Bronchial epithelial cell (primary cell): ENCODE measurements at regions not wholly inside any gene's neighbourhood (a gene's known extent, or its start where the extent isn't known, plus 50 kb on each side); places are given as distances from the start of the nearest gene placed in this dataset.

Experiments used
- DNase-seq: peaks from one replicate; pipeline ENCODE4 v3.0.0-alpha.2; 2010; ENCODE audit warnings: low read depth
- FAIRE-seq: peaks from 2 replicates; lab custom pipeline; 2011; peaks lifted over from hg19 to GRCh38; lab: Jason Lieb, UNC
- H3K27me3 ChIP-seq: 2 replicates; pipeline ENCODE4 v1.5.1; 2011; ENCODE audit warnings: low read length; ENCODE audit not compliant: control insufficient read depth, insufficient read depth
- H3K36me3 ChIP-seq: 2 replicates; pipeline ENCODE4 v1.5.1; 2011; ENCODE audit warnings: low read length; ENCODE audit not compliant: control insufficient read depth, insufficient read depth
- H3K4me3 ChIP-seq: 2 replicates; pipeline ENCODE4 v1.5.1; 2011; ENCODE audit warnings: mild to moderate bottlenecking, low read depth, low read length, control low read depth
- TF ChIP-seq, protein P1 (sequence below): IDR thresholded peaks from 2 replicates; pipeline ENCODE4 v1.5.1; 2011; ENCODE audit warnings: mild to moderate bottlenecking, moderate library complexity, low read length, control low read depth, inconsistent platforms; ENCODE audit not compliant: insufficient read depth, severe bottlenecking

DNA sequence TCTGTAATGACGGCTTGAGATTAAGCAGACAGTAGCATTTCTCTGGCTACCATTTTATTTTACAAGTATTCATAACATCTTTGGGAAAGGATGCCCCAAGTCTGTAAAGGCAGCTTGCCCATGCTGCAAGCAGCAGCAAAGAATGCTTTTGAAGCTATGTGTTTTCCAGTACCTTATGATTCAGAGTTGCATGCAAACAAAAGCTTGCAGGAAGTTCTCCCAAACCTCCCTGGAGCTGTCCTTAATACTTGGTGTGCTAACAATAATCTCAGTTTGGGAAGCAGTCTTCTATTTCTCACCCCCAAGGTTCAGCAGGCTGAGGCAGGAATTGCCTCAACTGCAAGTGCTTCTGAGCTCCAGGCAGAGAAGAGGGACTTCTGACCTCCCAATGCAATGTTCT lies 60.8 kb downstream of the CCNA1 start:
- H3K4me3 ChIP-seq = no peak overlapping the region

DNA sequence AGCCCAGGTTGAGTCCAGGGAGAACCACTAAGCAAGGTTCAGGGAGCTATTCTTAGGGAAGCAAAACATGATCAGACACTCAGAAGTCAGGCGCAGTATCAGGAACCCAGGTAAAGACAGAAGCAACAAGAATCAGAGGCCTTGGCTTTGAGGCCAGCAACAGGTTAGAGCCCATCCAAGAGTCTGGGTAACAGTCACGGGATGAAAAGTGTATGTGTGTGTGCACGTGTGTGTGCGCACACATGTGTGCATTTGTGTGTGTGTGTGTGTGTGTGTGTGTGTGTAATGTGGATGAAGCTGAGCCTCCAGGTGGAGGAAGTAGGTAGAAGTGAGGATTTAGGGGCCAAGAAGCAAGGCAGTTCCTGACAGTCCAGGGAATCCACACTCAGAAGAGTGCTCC lies 63.1 kb downstream of the CCNA1 start:
- Histone ChIP-seq H3K36me3 (no peaks in the 10 kb centered on the region), H3K4me3 (no peak overlapping the region), H3K27me3 (peaks cover 3% of the 10 kb centered on the region)
- TF ChIP-seq, protein P1, sequence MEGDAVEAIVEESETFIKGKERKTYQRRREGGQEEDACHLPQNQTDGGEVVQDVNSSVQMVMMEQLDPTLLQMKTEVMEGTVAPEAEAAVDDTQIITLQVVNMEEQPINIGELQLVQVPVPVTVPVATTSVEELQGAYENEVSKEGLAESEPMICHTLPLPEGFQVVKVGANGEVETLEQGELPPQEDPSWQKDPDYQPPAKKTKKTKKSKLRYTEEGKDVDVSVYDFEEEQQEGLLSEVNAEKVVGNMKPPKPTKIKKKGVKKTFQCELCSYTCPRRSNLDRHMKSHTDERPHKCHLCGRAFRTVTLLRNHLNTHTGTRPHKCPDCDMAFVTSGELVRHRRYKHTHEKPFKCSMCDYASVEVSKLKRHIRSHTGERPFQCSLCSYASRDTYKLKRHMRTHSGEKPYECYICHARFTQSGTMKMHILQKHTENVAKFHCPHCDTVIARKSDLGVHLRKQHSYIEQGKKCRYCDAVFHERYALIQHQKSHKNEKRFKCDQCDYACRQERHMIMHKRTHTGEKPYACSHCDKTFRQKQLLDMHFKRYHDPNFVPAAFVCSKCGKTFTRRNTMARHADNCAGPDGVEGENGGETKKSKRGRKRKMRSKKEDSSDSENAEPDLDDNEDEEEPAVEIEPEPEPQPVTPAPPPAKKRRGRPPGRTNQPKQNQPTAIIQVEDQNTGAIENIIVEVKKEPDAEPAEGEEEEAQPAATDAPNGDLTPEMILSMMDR = no peak
- DNase-seq (no peak), FAIRE-seq (peak; percentile 32)

More for the DNA sequence above, 60.8 kb downstream of the CCNA1 start:
- H3K27me3 ChIP-seq = peaks cover 3% of the 10 kb centered on the region
- H3K36me3 ChIP-seq = no peaks in the 10 kb centered on the region
- FAIRE-seq (no peak), DNase-seq (peak; percentile 43)
- TF ChIP-seq, protein P1 = no peak

DNA sequence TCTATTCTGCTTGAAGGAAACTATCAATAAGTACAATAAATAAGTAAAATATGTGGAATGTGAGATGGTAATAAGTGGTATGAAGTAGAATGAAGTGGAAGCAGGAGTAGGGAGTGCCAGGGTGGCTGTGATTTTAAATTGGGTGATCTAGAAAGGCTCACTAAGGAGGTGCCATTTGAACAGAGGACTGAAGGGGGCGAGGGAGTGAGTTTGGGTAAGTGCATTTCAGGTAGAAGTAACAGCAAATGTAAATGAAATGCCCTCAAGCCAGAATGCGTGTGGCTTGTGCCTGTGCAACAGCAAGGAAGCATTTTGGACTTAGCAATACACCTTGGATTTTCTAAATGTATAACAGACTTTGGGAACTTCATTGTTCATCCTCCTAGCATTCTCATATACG lies 77.1 kb downstream of the CCNA1 start:
- TF ChIP-seq, protein P1 = peak; percentile 18

DNA sequence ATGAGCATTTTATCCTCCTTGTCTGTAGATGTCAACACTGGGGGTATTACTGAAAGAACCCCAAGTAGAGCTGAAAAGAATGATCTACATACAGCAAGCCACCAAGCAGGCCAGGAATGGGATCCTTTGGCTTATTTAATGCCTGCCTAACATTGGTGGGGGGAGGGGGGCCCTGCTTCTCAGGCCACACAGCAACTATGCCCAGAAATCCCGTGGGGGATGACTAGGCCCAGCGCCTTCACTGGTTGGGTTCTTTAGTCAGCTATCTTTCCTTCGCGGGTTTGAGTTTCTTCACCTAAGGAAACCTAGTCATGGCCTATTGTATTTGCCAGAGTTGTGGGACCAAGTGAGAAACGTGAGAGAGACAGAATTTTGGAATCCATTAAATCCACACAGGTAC lies 80.5 kb downstream of the CCNA1 start:
- TF ChIP-seq, protein P1 = no peak
- Histone ChIP-seq H3K4me3 (no peak overlapping the region), H3K27me3 (no peaks in the 10 kb centered on the region), H3K36me3 (no peaks in the 10 kb centered on the region)
- no peak for DNase-seq
- FAIRE-seq = no peak

More for the DNA sequence above, 77.1 kb downstream of the CCNA1 start:
- H3K36me3 ChIP-seq = no peaks in the 10 kb centered on the region
- DNase-seq (no peak), FAIRE-seq (no peak)
- H3K27me3 ChIP-seq = no peaks in the 10 kb centered on the region
- no peak overlapping the region for H3K4me3 ChIP-seq

DNA sequence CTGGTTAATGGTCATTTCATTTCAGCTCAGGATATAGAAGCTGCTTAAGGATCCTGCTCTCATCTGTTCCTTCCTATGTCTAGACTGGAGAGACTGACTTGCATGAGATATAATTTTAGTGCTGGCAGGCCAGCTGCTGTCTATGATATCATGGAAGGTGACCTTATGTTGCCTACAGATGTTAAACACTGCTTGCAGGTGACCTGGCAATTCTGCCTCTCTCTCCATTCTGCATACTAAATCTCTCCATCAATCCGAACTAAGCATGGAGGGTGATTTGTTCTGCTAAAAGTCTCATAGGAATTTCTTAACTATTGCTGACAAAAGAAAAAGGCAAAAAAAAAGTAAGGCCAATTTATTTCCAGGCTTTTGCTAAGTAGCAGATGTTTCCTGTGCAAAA lies 81.0 kb downstream of the CCNA1 start:
- Histone ChIP-seq H3K27me3 (no peaks in the 10 kb centered on the region), H3K36me3 (no peaks in the 10 kb centered on the region), H3K4me3 (no peak overlapping the region)
- FAIRE-seq (no peak), DNase-seq (no peak)
- TF ChIP-seq, protein P1 = no peak

DNA sequence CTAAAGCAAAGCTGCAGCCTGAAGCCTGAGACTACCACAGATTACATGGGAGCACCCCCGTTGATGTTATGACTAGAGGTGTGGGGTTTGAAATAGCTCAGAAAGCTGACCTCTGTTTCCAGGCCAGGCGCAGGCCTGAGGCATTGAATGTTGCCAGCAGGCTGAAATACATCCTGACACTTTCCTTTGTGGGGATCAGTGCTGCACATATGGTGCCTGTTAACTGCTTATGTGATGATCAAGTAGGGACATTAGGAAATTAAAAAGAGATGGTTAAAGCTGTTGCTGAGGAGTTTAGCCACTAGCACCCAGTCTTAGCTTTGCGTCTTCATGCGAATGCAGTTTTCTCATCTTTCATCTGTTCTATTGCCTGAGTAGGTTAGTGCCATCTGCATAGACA lies 83.2 kb downstream of the CCNA1 start:
- no peaks in the 10 kb centered on the region for H3K27me3 ChIP-seq
- H3K4me3 ChIP-seq = no peak overlapping the region
- H3K36me3 ChIP-seq = no peaks in the 10 kb centered on the region
- TF ChIP-seq, protein P1 = no peak
- FAIRE-seq = no peak
- no peak for DNase-seq
